Activated naive CD4-positive, alpha-beta T cell treated with anti-CD3 and anti-CD28 coated beads for 36 hours (primary cell): ENCODE measurements at regions not wholly inside any gene's neighbourhood (a gene's known extent, or its start where the extent isn't known, plus 50 kb on each side); places are given as distances from the start of the nearest gene placed in this dataset.

ENCODE experiments used
- CTCF ChIA-PET: fragments of 350-600 bp; sonication (Branson Sonifier 250); formaldehyde crosslinking; loops from one replicate; lab custom pipeline; 2021; ENCODE audit warnings: antibody characterized with exemption; lab: Charles Lee
- DNase-seq: peaks from one replicate; pipeline ENCODE4 v3.0.0-alpha.2; 2020
- H3K27ac Mint-ChIP-seq: one replicate; pipeline ENCODE4 v1.8.0; 2021; ENCODE audit warnings: mild to moderate bottlenecking, mixed read lengths
- H3K27me3 Mint-ChIP-seq: one replicate; pipeline ENCODE4 v1.8.0; 2021; ENCODE audit warnings: low read depth, mixed read lengths
- H3K36me3 Mint-ChIP-seq: one replicate; pipeline ENCODE4 v1.8.0; 2021; ENCODE audit warnings: low read depth, mixed read lengths
- H3K4me1 Mint-ChIP-seq: one replicate; pipeline ENCODE4 v1.8.0; 2021; ENCODE audit warnings: low read depth, mixed read lengths
- H3K4me3 Mint-ChIP-seq: one replicate; pipeline ENCODE4 v1.8.0; 2021; ENCODE audit warnings: mild to moderate bottlenecking, moderate library complexity, mixed read lengths
- H3K9me3 Mint-ChIP-seq: one replicate; pipeline ENCODE4 v1.8.0; 2021; ENCODE audit warnings: mixed read lengths
- intact Hi-C: fragments of 100-400 bp; cut with micrococcal nuclease; formaldehyde crosslinking; loops from one replicate; pipeline ENCODE4 v1.15.1; 2023

- H3K9me3 Mint-ChIP-seq = no peaks in the 10 kb centered on the region
- H3K27ac Mint-ChIP-seq = no peak overlapping the region
- DNase-seq = no peak
- peaks cover 8% of the 10 kb centered on the region for H3K27me3 Mint-ChIP-seq
- H3K4me1 Mint-ChIP-seq = no peaks in the 10 kb centered on the region
- H3K4me3 Mint-ChIP-seq = no peak overlapping the region
- no peaks in the 10 kb centered on the region for H3K36me3 Mint-ChIP-seq
- intact Hi-C loops = no loop called here
- CTCF ChIA-PET = interaction anchor here (1.3 kb wide), 1 partner anchor 20 kb away, joined by 3 read pairs; no protein-coding TSS in a partner anchor
Observed at GRCh38 chr13:29693275-29693945, 97.9 kb upstream of the SLC7A1 start.

- no peak for DNase-seq
- Mint-ChIP-seq H3K27me3 (no peaks in the 10 kb centered on the region), H3K4me1 (no peaks in the 10 kb centered on the region), H3K9me3 (no peaks in the 10 kb centered on the region), H3K4me3 (no peak overlapping the region), H3K36me3 (no peaks in the 10 kb centered on the region), H3K27ac (no peak overlapping the region)
- intact Hi-C loops = no loop called here
- CTCF ChIA-PET = interaction anchor here (0.6 kb wide), 1 partner anchor 41 kb away, joined by 3 read pairs; no protein-coding TSS in a partner anchor
Observed at GRCh38 chr13:29689548-29689947, 94.1 kb upstream of the SLC7A1 start.

- Mint-ChIP-seq H3K27ac (no peak overlapping the region), H3K4me3 (no peak overlapping the region), H3K27me3 (peaks cover 2% of the 10 kb centered on the region), H3K36me3 (no peaks in the 10 kb centered on the region), H3K9me3 (no peaks in the 10 kb centered on the region), H3K4me1 (no peaks in the 10 kb centered on the region)
- no peak for DNase-seq
- CTCF ChIA-PET = interaction anchor here (0.6 to 1.1 kb wide), 2 partner anchors 31 to 421 kb away, joined by 3 read pairs; no protein-coding TSS in a partner anchor
- intact Hi-C loops = no loop called here
Observed at GRCh38 chr13:29688193-29688592, 92.7 kb upstream of the SLC7A1 start.

GRCh38 chr13:29684441-29684840 is 89.0 kb upstream of the SLC7A1 start:
- Mint-ChIP-seq H3K4me3 (no peak overlapping the region), H3K9me3 (no peaks in the 10 kb centered on the region)

GRCh38 chr13:29683041-29683440 is 87.6 kb upstream of the SLC7A1 start:
- Mint-ChIP-seq H3K27ac (no peak overlapping the region), H3K4me3 (no peak overlapping the region), H3K36me3 (no peaks in the 10 kb centered on the region), H3K9me3 (no peaks in the 10 kb centered on the region), H3K4me1 (no peaks in the 10 kb centered on the region), H3K27me3 (peaks cover 10% of the 10 kb centered on the region)
- CTCF ChIA-PET = no interaction called here
- intact Hi-C loops = no loop called here
- no peak for DNase-seq

More at GRCh38 chr13:29684441-29684840, 89.0 kb upstream of the SLC7A1 start:
- Mint-ChIP-seq H3K27me3 (peaks cover 8% of the 10 kb centered on the region), H3K4me1 (no peaks in the 10 kb centered on the region), H3K27ac (no peak overlapping the region), H3K36me3 (no peaks in the 10 kb centered on the region)
- no peak for DNase-seq
- intact Hi-C loops = no loop called here
- CTCF ChIA-PET = no interaction called here

- CTCF ChIA-PET = no interaction called here
- intact Hi-C loops = no loop called here
- Mint-ChIP-seq H3K27me3 (peaks cover 10% of the 10 kb centered on the region), H3K4me1 (no peaks in the 10 kb centered on the region), H3K9me3 (no peaks in the 10 kb centered on the region), H3K27ac (no peak overlapping the region), H3K4me3 (no peak overlapping the region), H3K36me3 (no peaks in the 10 kb centered on the region)
- no peak for DNase-seq
Observed at GRCh38 chr13:29681864-29682263, 86.4 kb upstream of the SLC7A1 start.

GRCh38 chr13:29679396-29680053 is 84.0 kb upstream of the SLC7A1 start:
- H3K36me3 Mint-ChIP-seq = no peaks in the 10 kb centered on the region
- CTCF ChIA-PET = no interaction called here
- H3K27me3 Mint-ChIP-seq = peaks cover 10% of the 10 kb centered on the region
- no peaks in the 10 kb centered on the region for H3K4me1 Mint-ChIP-seq
- H3K9me3 Mint-ChIP-seq = no peaks in the 10 kb centered on the region
- intact Hi-C loops = no loop called here
- no peak for DNase-seq
- H3K4me3 Mint-ChIP-seq = no peak overlapping the region
- H3K27ac Mint-ChIP-seq = no peak overlapping the region

GRCh38 chr13:29677627-29678026 is 82.1 kb upstream of the SLC7A1 start:
- Mint-ChIP-seq H3K4me3 (no peak overlapping the region), H3K4me1 (no peaks in the 10 kb centered on the region), H3K27ac (no peak overlapping the region), H3K36me3 (no peaks in the 10 kb centered on the region), H3K27me3 (peaks cover 8% of the 10 kb centered on the region), H3K9me3 (no peaks in the 10 kb centered on the region)
- intact Hi-C loops = no loop called here
- CTCF ChIA-PET = interaction anchor here (0.6 kb wide), 1 partner anchor 1461 kb away, joined by 3 read pairs; no protein-coding TSS in a partner anchor
- no peak for DNase-seq

GRCh38 chr13:29676941-29677452 is 81.5 kb upstream of the SLC7A1 start:
- CTCF ChIA-PET = interaction anchor here (0.6 to 1.2 kb wide), 2 partner anchors 31 to 1462 kb away, joined by 3 to 4 read pairs; no protein-coding TSS in a partner anchor
- intact Hi-C loops = no loop called here
- peaks cover 8% of the 10 kb centered on the region for H3K27me3 Mint-ChIP-seq
- H3K4me3 Mint-ChIP-seq = no peak overlapping the region
- H3K4me1 Mint-ChIP-seq = no peaks in the 10 kb centered on the region
- H3K27ac Mint-ChIP-seq = no peak overlapping the region
- H3K9me3 Mint-ChIP-seq = no peaks in the 10 kb centered on the region
- H3K36me3 Mint-ChIP-seq = no peaks in the 10 kb centered on the region
- no peak for DNase-seq

- no peaks in the 10 kb centered on the region for H3K4me1 Mint-ChIP-seq
- H3K27me3 Mint-ChIP-seq = peaks cover 8% of the 10 kb centered on the region
- H3K27ac Mint-ChIP-seq = no peak overlapping the region
- intact Hi-C loops = no loop called here
- H3K4me3 Mint-ChIP-seq = no peak overlapping the region
- CTCF ChIA-PET = interaction anchor here (0.7 to 1.2 kb wide), 2 partner anchors 32 to 357 kb away, joined by 4 to 5 read pairs; no protein-coding TSS in a partner anchor
- DNase-seq = no peak
- no peaks in the 10 kb centered on the region for H3K9me3 Mint-ChIP-seq
- no peaks in the 10 kb centered on the region for H3K36me3 Mint-ChIP-seq
Observed at GRCh38 chr13:29676535-29676934, 81.0 kb upstream of the SLC7A1 start.

GRCh38 chr13:29674532-29674931 is 79.0 kb upstream of the SLC7A1 start:
- H3K4me3 Mint-ChIP-seq = no peak overlapping the region
- CTCF ChIA-PET = no interaction called here
- intact Hi-C loops = no loop called here
- peaks cover 2% of the 10 kb centered on the region for H3K27me3 Mint-ChIP-seq
- no peaks in the 10 kb centered on the region for H3K4me1 Mint-ChIP-seq
- H3K36me3 Mint-ChIP-seq = no peaks in the 10 kb centered on the region
- no peak overlapping the region for H3K27ac Mint-ChIP-seq
- no peak for DNase-seq
- H3K9me3 Mint-ChIP-seq = no peaks in the 10 kb centered on the region

GRCh38 chr13:29664591-29664990 is 69.1 kb upstream of the SLC7A1 start:
- Mint-ChIP-seq H3K27ac (no peak overlapping the region), H3K4me1 (no peaks in the 10 kb centered on the region), H3K9me3 (peaks cover 11% of the 10 kb centered on the region), H3K27me3 (peaks cover 19% of the 10 kb centered on the region), H3K4me3 (no peak overlapping the region), H3K36me3 (peaks cover 2% of the 10 kb centered on the region)
- intact Hi-C loops = no loop called here
- CTCF ChIA-PET = no interaction called here
- DNase-seq = no peak
